IMR-90 (cell line): ENCODE measurements at regions not wholly inside any gene's neighbourhood (a gene's known extent, or its start where the extent isn't known, plus 50 kb on each side); places are given as distances from the start of the nearest gene placed in this dataset.

Experiments
- ATAC-seq: fragments of 200-7000 bp; cut with Tn5 transposase; 2 replicates; pipeline ENCODE4 v1.9.1; 2020; ENCODE audit warnings: low read depth, mild to moderate bottlenecking, moderate library complexity
- BruUV-seq: library from RNA; stranded (reverse); fragments of 400-500 nt; replicated peaks from 2 replicates; lab custom pipeline; 2021; lab: Mats Ljungman, UMichigan
- CTCF ChIA-PET: fragments of 300-600 bp; formaldehyde crosslinking; extraction: SDS; loops from one replicate; lab custom pipeline; 2021; ENCODE audit warnings: antibody characterized with exemption; lab: Yijun Ruan, JAX
- POLR2A ChIA-PET: fragments of 300-600 bp; sonication (Branson Sonifier 250); formaldehyde crosslinking; loops from one replicate; lab custom pipeline; 2022; ENCODE audit warnings: antibody characterized with exemption; ENCODE audit not compliant: unreplicated experiment; lab: Charles Lee
- DNase-seq: peaks from one replicate; pipeline ENCODE4 v3.0.0; 2013
- H2AFZ ChIP-seq: replicated peaks from 2 replicates; pipeline ENCODE3; 2013; ENCODE audit warnings: low read length, mild to moderate bottlenecking; ENCODE audit not compliant: poor library complexity
- H2AK5ac ChIP-seq: 2 replicates; pipeline ENCODE4 v1.6.1; 2013; ENCODE audit warnings: low read depth, low read length, inconsistent platforms
- H2AK9ac ChIP-seq: replicated peaks from 2 replicates; pipeline ENCODE3; 2013; ENCODE audit warnings: mild to moderate bottlenecking, low read depth, low read length, moderate library complexity; ENCODE audit not compliant: poor library complexity
- H2BK120ac ChIP-seq: 2 replicates; pipeline ENCODE4 v1.6.1; 2013; ENCODE audit warnings: low read depth, low read length, inconsistent platforms
- H2BK15ac ChIP-seq: 3 replicates; pipeline ENCODE4 v1.6.1; 2013; ENCODE audit warnings: low read depth, low read length, inconsistent platforms
- H2BK20ac ChIP-seq: 2 replicates; pipeline ENCODE4 v1.6.1; 2013; ENCODE audit warnings: low read depth, mild to moderate bottlenecking, inconsistent platforms, low read length, moderate library complexity
- H2BK5ac ChIP-seq: 2 replicates; pipeline ENCODE4 v1.6.1; 2013; ENCODE audit warnings: mild to moderate bottlenecking, low read depth, low read length, inconsistent platforms; ENCODE audit not compliant: poor library complexity, severe bottlenecking
- H3K14ac ChIP-seq: replicated peaks from 2 replicates; pipeline ENCODE4 v1.6.1; 2013; ENCODE audit warnings: low read depth, low read length, inconsistent platforms
- H3K18ac ChIP-seq: 2 replicates; pipeline ENCODE4 v1.6.1; 2013; ENCODE audit warnings: low read depth, low read length, control low read depth
- H3K23ac ChIP-seq: 2 replicates; pipeline ENCODE4 v1.6.1; 2013; ENCODE audit warnings: low read depth, low read length, inconsistent platforms
- H3K27ac ChIP-seq: 2 replicates; pipeline ENCODE4 v1.5.1; 2013; ENCODE audit warnings: mild to moderate bottlenecking, control low read depth, low read length; ENCODE audit not compliant: insufficient read depth
- H3K27me3 ChIP-seq: 2 replicates; pipeline ENCODE4 v1.6.1; 2013; ENCODE audit warnings: low read length; ENCODE audit not compliant: control insufficient read depth, insufficient read depth
- H3K36me3 ChIP-seq: 2 replicates; pipeline ENCODE4 v1.6.1; 2013; ENCODE audit warnings: low read length, mixed read lengths; ENCODE audit not compliant: control insufficient read depth, insufficient read depth
- H3K4ac ChIP-seq: 2 replicates; pipeline ENCODE4 v1.6.1; 2013; ENCODE audit warnings: low read depth, low read length, inconsistent platforms
- H3K4me1 ChIP-seq: 2 replicates; pipeline ENCODE4 v1.6.1; 2013; ENCODE audit warnings: low read length, mixed read lengths; ENCODE audit not compliant: control insufficient read depth, insufficient read depth
- H3K4me2 ChIP-seq: 2 replicates; pipeline ENCODE4 v1.6.1; 2013; ENCODE audit warnings: low read depth, mild to moderate bottlenecking, control low read depth, low read length, moderate library complexity
- H3K4me3 ChIP-seq: 2 replicates; pipeline ENCODE4 v1.5.1; 2013; ENCODE audit warnings: low read depth, mild to moderate bottlenecking, control low read depth, low read length, moderate library complexity; ENCODE audit not compliant: insufficient read depth
- H3K56ac ChIP-seq: 2 replicates; pipeline ENCODE4 v1.6.1; 2013; ENCODE audit warnings: low read length, inconsistent platforms; ENCODE audit not compliant: insufficient read depth; ENCODE audit errors: extremely low read depth
- H3K79me1 ChIP-seq, 2 experiments: 2 replicates each; pipeline ENCODE4 v1.6.1; 2013; ENCODE audit warnings: low read length in 2 of 2, inconsistent platforms in 1 of 2, low read depth in 1 of 2
- H3K9ac ChIP-seq: 2 replicates; pipeline ENCODE4 v1.6.1; 2013; ENCODE audit warnings: low read depth, low read length, control low read depth
- H3K9me1 ChIP-seq: 2 replicates; pipeline ENCODE4 v1.6.1; 2013; ENCODE audit warnings: low read length, inconsistent platforms; ENCODE audit not compliant: insufficient read depth
- H3K9me3 ChIP-seq: 2 replicates; pipeline ENCODE4 v1.6.1; 2013; ENCODE audit warnings: low read length; ENCODE audit not compliant: control insufficient read depth, insufficient read depth
- H4K20me1 ChIP-seq: 2 replicates; pipeline ENCODE4 v1.6.1; 2013; ENCODE audit warnings: low read length, inconsistent platforms; ENCODE audit not compliant: insufficient read depth
- H4K5ac ChIP-seq: 2 replicates; pipeline ENCODE4 v1.6.1; 2013; ENCODE audit warnings: mild to moderate bottlenecking, low read depth, low read length, control low read depth
- H4K8ac ChIP-seq, 2 experiments: 2 replicates each; pipeline ENCODE4 v1.6.1; 2013; ENCODE audit warnings: low read depth in 2 of 2, low read length in 2 of 2, control low read depth in 1 of 2, inconsistent platforms in 1 of 2
- H4K91ac ChIP-seq: 2 replicates; pipeline ENCODE4 v1.6.1; 2013; ENCODE audit warnings: low read depth, low read length, inconsistent platforms; ENCODE audit not compliant: insufficient read depth
- BHLHE40 ChIP-seq: fragments of 150-350 bp; IDR thresholded peaks from 2 replicates; pipeline ENCODE4 v1.6.1; 2016; ENCODE audit warnings: mild to moderate bottlenecking, low read depth, low read length
- ELK1 ChIP-seq: fragments of 150-350 bp; IDR thresholded peaks from 2 replicates; pipeline ENCODE4 v1.6.1; 2016; ENCODE audit warnings: low read depth, mild to moderate bottlenecking, low read length, moderate library complexity, borderline replicate concordance
- MAFK ChIP-seq: IDR thresholded peaks from 2 replicates; pipeline ENCODE4 v1.6.1; 2012; ENCODE audit warnings: low read depth, low read length, improper control_type of control experiment
- MAZ ChIP-seq: IDR thresholded peaks from 2 replicates; pipeline ENCODE4 v1.6.1; 2012; ENCODE audit warnings: low read depth, mild to moderate bottlenecking, low read length, improper control_type of control experiment, moderate library complexity, borderline replicate concordance
- NFE2L2 ChIP-seq: fragments of 150-350 bp; IDR thresholded peaks from 2 replicates; pipeline ENCODE4 v1.6.1; 2016; ENCODE audit warnings: low read depth, mild to moderate bottlenecking, low read length
- RCOR1 ChIP-seq: IDR thresholded peaks from 2 replicates; pipeline ENCODE4 v1.6.1; 2012; ENCODE audit warnings: mild to moderate bottlenecking, low read length, improper control_type of control experiment; ENCODE audit not compliant: insufficient replicate concordance
- RFX5 ChIP-seq: IDR thresholded peaks from 2 replicates; pipeline ENCODE4 v1.8.0; 2012; ENCODE audit warnings: low read depth, mild to moderate bottlenecking, low read length, moderate library complexity
- SMC3 ChIP-seq: fragments of 150-350 bp; IDR thresholded peaks from 2 replicates; pipeline ENCODE4 v1.6.1; 2016; ENCODE audit warnings: low read depth, mild to moderate bottlenecking, antibody characterized with exemption, low read length, moderate library complexity
- WGBS, 2 experiments: methylation state at CpG; one replicate each; pipeline versions ENCODE4 v1.1.5 to v1.1.7; 2013; ENCODE audit warnings: missing lambda C conversion rate in 2 of 2; ENCODE audit not compliant: insufficient read length in 1 of 2; ENCODE audit errors: extremely low coverage in 2 of 2; 5-methylcytosine and 5-hydroxymethylcytosine counted together
- dilution Hi-C: fragments of 300-500 bp; cut with HindIII; formaldehyde crosslinking; loops from one replicate; pipeline ENCODE4 v1.14.3; 2018; ENCODE audit warnings: low sequenced_read_pairs; ENCODE audit not compliant: unreplicated experiment
- in situ Hi-C: fragments of 300-500 bp; cut with MboI; formaldehyde crosslinking; loops from 3 replicates; pipeline ENCODE4 v1.14.3; 2019; ENCODE audit warnings: low sequenced_read_pairs, inconsistent platforms, mixed read lengths
- intact Hi-C: fragments of 100-400 bp; cut with micrococcal nuclease; formaldehyde crosslinking; loops from 2 replicates; pipeline ENCODE4 v1.10.0; 2022

- no peak for TF ChIP-seq ELK1
- TF ChIP-seq SMC3 = no peak; the same call in 1 of the 2 replicates
These were observed 152.9 kb downstream of the SPP2 start (continued) for GRCh38 chr2:234203135-234203984.

GRCh38 chr2:234202601-234203000, 152.1 kb downstream of the SPP2 start:
- H2AK9ac ChIP-seq = no peak overlapping the region
- intact Hi-C loops (no loop called here), in situ Hi-C loops (no loop called here), dilution Hi-C loops (no loop called here)
- H2BK20ac ChIP-seq = no peak overlapping the region
- no peak overlapping the region for H3K4me3 ChIP-seq
- no peak overlapping the region for H4K91ac ChIP-seq
- no peak overlapping the region for H3K27ac ChIP-seq
- ChIA-PET CTCF (no interaction called here), POLR2A (no interaction called here)
- peaks cover 3% of the 10 kb centered on the region; the same call in 1 of the 2 replicates for H3K4me1 ChIP-seq
- TF ChIP-seq MAFK (no peak), RFX5 (no peak), ELK1 (no peak), SMC3 (no peak), RCOR1 (no peak), BHLHE40 (no peak), MAZ (no peak), NFE2L2 (no peak)
- no peaks in the 10 kb centered on the region for H3K79me1 ChIP-seq
- no peak overlapping the region for H2BK15ac ChIP-seq
- no peak overlapping the region for H3K4me2 ChIP-seq
- no peak overlapping the region for H3K4ac ChIP-seq
- WGBS, 2 experiments = no CpG with 5 or more reads among the region's 2 CpGs
- H3K27me3 ChIP-seq = peaks cover 34% of the 10 kb centered on the region
- no peak overlapping the region for H3K14ac ChIP-seq
- no peak for DNase-seq
- BruUV-seq = no TSS peak
- no peak overlapping the region for H2AFZ ChIP-seq
- H4K20me1 ChIP-seq = 0 out of 2 replicates have a peak, but pooled peaks cover 5% of the 10 kb centered on the region
- peaks cover 6% of the 10 kb centered on the region; the same call in 1 of the 2 replicates for H3K9me1 ChIP-seq
- no peak overlapping the region for H3K18ac ChIP-seq
- ATAC-seq = no peak
- no peak overlapping the region for H3K56ac ChIP-seq
- H3K36me3 ChIP-seq = no peaks in the 10 kb centered on the region
- peak overlapping the region; percentile 13; the same call in 1 of the 2 replicates for H2BK120ac ChIP-seq
- no peak overlapping the region for H4K8ac ChIP-seq
- no peak overlapping the region for H2BK5ac ChIP-seq
- H3K9me3 ChIP-seq = peaks cover 3% of the 10 kb centered on the region
- no peak overlapping the region for H2AK5ac ChIP-seq
- H3K23ac ChIP-seq = no peak overlapping the region
- no peak overlapping the region for H4K5ac ChIP-seq
- H3K9ac ChIP-seq = no peak overlapping the region
